ENCODE measurements at regions not wholly inside any gene's neighbourhood (a gene's known extent, or its start where the extent isn't known, plus 50 kb on each side); places are given as distances from the start of the nearest gene placed in this dataset.

DNA sequence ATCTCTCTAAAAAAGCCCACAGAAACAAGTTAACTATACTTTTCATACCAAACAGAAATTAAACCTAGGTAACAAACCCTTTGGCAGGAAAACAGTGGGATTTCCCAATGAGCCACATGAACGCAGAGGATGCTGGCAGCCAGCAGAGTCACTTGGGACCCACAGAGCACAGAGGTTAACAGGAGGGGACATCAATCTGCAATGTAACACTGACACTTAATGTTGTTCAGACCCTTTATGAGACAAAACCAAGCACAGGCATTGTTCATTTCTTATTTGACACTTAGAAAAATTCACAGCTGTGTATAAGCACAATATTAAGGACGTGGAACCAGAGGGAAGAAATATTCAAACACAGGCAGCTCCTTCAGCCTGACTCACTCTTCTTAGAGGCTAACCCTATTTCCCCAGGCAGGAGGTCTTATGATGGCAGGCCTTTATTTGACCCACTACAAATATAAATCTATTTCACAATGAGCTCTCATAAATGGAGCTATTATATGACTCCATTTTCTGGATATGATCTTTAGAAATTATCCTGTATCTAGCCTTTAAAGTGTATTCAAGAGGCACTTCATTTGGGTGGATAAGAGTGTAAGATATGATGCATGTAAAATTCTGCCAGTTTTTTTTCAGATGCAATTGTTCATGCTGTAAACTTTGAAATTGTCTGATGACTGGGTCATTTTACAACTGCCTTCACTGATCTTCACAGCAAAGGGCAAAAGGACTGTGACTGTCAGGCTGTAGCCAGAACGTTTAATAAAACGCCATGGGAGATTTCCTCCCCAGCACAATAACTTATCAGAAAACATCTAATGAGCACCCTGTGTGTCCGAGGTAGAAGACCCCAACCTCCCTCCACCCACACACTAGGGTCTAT, 132.8 kb upstream of the SATB2 start:
- no peak overlapping the region for H3K4me3 ChIP-seq (ENCODE audit: low read depth in 1 of 2, low read length in 2 of 2)
- no peak overlapping the region for H3K9ac ChIP-seq (ENCODE audit: low read length)
- H3K4me1 ChIP-seq (ENCODE audit: insufficient read depth, low read length), result no peaks in the 10 kb centered on the region
- no peak overlapping the region for H3K27ac ChIP-seq (ENCODE audit: low read depth, low read length)
- H3K9me3 ChIP-seq (ENCODE audit: low read length), result no peaks in the 10 kb centered on the region
- no peaks in the 10 kb centered on the region for H3K27me3 ChIP-seq (ENCODE audit: control insufficient read depth in 1 of 2, insufficient read depth in 2 of 2, low read length in 2 of 2)
- H3K36me3 ChIP-seq (ENCODE audit: insufficient read depth, low read length), result no peaks in the 10 kb centered on the region

DNA sequence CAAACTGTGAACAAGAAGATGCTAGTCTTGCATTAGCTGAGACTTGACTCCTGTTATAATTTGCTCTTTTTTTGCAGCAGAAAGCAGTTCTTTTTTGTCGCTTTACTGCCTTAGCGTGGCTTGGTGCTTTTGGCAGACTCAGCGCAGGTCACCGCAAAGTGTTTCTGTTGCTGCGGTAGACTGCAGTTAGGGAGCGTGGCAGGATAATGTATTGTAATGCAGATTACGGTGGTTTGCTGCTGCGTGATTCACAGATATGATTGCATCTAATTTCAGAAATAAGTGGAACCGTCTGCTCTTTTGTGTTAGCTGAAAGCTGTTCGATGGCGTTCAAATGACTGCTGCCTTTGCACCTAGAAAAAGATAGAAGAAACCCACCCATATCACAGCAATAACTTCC, 131.6 kb upstream of the SATB2 start:
- no peaks in the 10 kb centered on the region for H3K9me3 ChIP-seq (ENCODE audit: low read length)
- no peak overlapping the region for H3K9ac ChIP-seq (ENCODE audit: low read length)
- no peak overlapping the region for H3K27ac ChIP-seq (ENCODE audit: low read depth, low read length)

DNA sequence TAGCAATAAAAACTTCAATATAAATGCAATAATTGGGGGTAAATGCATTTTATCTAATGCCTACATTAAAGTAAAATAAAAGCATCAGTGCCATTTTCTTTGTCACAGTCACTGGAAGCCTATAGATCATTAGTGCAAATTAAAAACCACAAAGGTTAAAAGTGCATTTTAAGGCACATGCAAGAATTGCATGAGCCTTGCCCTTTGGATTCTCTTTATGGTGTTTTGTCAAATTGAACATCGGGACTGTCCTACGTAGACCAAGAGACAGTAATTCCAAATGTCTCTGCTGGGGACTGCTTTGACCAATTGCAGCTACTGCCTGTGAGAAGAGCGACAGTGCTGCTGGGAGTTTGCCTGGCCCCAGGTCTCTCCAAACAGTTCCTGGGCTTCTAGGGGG, 130.3 kb upstream of the SATB2 start:
- Histone ChIP-seq H3K27me3 (ENCODE audit: control insufficient read depth in 1 of 2, insufficient read depth in 2 of 2, low read length in 2 of 2) (no peaks in the 10 kb centered on the region), H3K9ac (ENCODE audit: low read length) (no peak overlapping the region), H3K36me3 (ENCODE audit: insufficient read depth, low read length) (no peaks in the 10 kb centered on the region), H3K4me3 (ENCODE audit: low read depth in 1 of 2, low read length in 2 of 2) (no peak overlapping the region), H3K9me3 (ENCODE audit: low read length) (no peaks in the 10 kb centered on the region), H3K27ac (ENCODE audit: low read depth, low read length) (no peak overlapping the region), H3K4me1 (ENCODE audit: insufficient read depth, low read length) (no peaks in the 10 kb centered on the region)

More for the DNA sequence above, 131.6 kb upstream of the SATB2 start:
- Histone ChIP-seq H3K4me3 (ENCODE audit: low read depth in 1 of 2, low read length in 2 of 2) (no peak overlapping the region), H3K27me3 (ENCODE audit: control insufficient read depth in 1 of 2, insufficient read depth in 2 of 2, low read length in 2 of 2) (no peaks in the 10 kb centered on the region), H3K4me1 (ENCODE audit: insufficient read depth, low read length) (no peaks in the 10 kb centered on the region), H3K36me3 (ENCODE audit: insufficient read depth, low read length) (no peaks in the 10 kb centered on the region)

GRCh38 chr2:199586646-199587045, 128.9 kb upstream of the SATB2 start:
- Histone ChIP-seq H3K36me3 (ENCODE audit: insufficient read depth, low read length) (no peaks in the 10 kb centered on the region), H3K9me3 (ENCODE audit: low read length) (no peaks in the 10 kb centered on the region), H3K4me3 (ENCODE audit: low read depth in 1 of 2, low read length in 2 of 2) (no peak overlapping the region), H3K27me3 (ENCODE audit: control insufficient read depth in 1 of 2, insufficient read depth in 2 of 2, low read length in 2 of 2) (no peaks in the 10 kb centered on the region), H3K27ac (ENCODE audit: low read depth, low read length) (no peak overlapping the region), H3K4me1 (ENCODE audit: insufficient read depth, low read length) (peaks cover 4% of the 10 kb centered on the region), H3K9ac (ENCODE audit: low read length) (no peak overlapping the region)

DNA sequence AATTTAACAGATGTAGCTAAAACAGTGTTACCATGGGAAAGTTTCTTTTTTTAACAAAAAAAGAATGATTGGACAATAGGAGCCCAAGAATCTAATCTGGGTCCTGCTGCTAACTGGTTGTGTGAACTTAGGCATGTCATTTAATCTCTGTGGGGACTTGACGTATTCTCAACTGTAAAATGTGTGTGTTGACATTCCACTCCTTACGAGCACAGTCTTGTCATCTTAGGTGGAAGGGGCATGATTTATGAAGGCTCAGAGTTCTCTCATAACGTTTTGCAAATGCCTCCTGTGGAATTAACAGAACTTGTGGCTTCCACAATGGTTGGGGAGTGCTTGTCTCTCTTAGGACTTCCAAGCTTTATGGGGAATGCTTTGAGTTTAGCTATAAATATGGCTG, 125.9 kb upstream of the SATB2 start:
- Histone ChIP-seq H3K9ac (ENCODE audit: low read length) (no peak overlapping the region), H3K4me3 (ENCODE audit: low read depth in 1 of 2, low read length in 2 of 2) (no peak overlapping the region), H3K27me3 (ENCODE audit: control insufficient read depth in 1 of 2, insufficient read depth in 2 of 2, low read length in 2 of 2) (no peaks in the 10 kb centered on the region), H3K9me3 (ENCODE audit: low read length) (no peaks in the 10 kb centered on the region), H3K27ac (ENCODE audit: low read depth, low read length) (no peak overlapping the region), H3K4me1 (ENCODE audit: insufficient read depth, low read length) (peaks cover 4% of the 10 kb centered on the region), H3K36me3 (ENCODE audit: insufficient read depth, low read length) (no peaks in the 10 kb centered on the region)

DNA sequence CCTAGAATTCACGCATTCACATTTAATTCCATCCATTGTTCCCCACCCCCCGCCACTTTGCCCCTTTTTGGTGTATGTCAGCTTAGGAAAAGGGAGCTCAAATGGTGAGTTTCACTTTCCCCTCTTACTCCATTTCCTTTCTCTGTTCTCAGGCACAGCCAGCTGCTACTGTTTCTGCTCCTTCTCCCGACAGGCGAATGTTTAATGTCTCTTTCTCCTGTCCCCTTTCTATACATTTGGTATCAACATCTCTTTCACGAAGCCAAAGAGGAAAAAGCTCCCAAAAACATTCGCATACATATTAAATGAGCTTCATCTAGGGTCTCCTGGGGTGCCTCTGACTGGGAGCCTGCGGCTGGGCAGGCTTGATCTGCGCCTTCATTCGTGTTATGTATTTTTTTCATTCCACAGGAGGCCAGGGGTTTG, 124.2 kb upstream of the SATB2 start:
- no peak overlapping the region for H3K9ac ChIP-seq (ENCODE audit: low read length)

GRCh38 chr2:199581408-199581807, 123.7 kb upstream of the SATB2 start:
- peak overlapping the region; percentile 11 to 60 for H3K4me3 ChIP-seq (ENCODE audit: low read depth in 1 of 2, low read length in 2 of 2)
- no peak overlapping the region for H3K27ac ChIP-seq (ENCODE audit: low read depth, low read length)
- no peak overlapping the region for H3K9ac ChIP-seq (ENCODE audit: low read length)
- H3K27me3 ChIP-seq (ENCODE audit: control insufficient read depth in 1 of 2, insufficient read depth in 2 of 2, low read length in 2 of 2), result no peaks in the 10 kb centered on the region
- no peaks in the 10 kb centered on the region for H3K9me3 ChIP-seq (ENCODE audit: low read length)
- H3K4me1 ChIP-seq (ENCODE audit: insufficient read depth, low read length), result peaks cover 4% of the 10 kb centered on the region
- no peaks in the 10 kb centered on the region for H3K36me3 ChIP-seq (ENCODE audit: insufficient read depth, low read length)

More for the DNA sequence above, 124.2 kb upstream of the SATB2 start:
- H3K27ac ChIP-seq (ENCODE audit: low read depth, low read length), result no peak overlapping the region
- no peaks in the 10 kb centered on the region for H3K9me3 ChIP-seq (ENCODE audit: low read length)
- peaks cover 4% of the 10 kb centered on the region for H3K4me1 ChIP-seq (ENCODE audit: insufficient read depth, low read length)
- H3K36me3 ChIP-seq (ENCODE audit: insufficient read depth, low read length), result no peaks in the 10 kb centered on the region
- H3K4me3 ChIP-seq (ENCODE audit: low read depth in 1 of 2, low read length in 2 of 2), result peak overlapping the region; percentile 11 to 60
- H3K27me3 ChIP-seq (ENCODE audit: control insufficient read depth in 1 of 2, insufficient read depth in 2 of 2, low read length in 2 of 2), result no peaks in the 10 kb centered on the region

DNA sequence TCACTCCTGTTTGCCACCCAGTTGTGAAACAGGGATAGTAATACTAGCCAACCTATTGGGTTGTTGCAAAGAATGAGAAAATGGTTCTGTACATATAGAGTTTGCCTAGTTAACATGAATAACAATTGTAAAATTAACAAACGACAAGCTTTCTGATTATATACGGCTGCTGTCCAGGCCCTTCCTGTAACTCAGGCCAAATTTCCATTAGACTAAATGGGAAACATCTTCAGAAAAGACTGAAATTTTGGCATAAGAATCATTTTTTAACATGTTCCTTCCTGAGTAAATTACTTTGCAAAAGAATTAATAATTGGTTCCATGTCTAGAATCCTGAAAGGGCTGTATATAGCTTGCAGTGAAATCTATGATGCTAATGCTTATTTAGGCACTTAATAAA, 117.7 kb upstream of the SATB2 start:
- Histone ChIP-seq H3K36me3 (ENCODE audit: insufficient read depth, low read length) (no peaks in the 10 kb centered on the region), H3K9me3 (ENCODE audit: low read length) (no peaks in the 10 kb centered on the region), H3K27me3 (ENCODE audit: control insufficient read depth in 1 of 2, insufficient read depth in 2 of 2, low read length in 2 of 2) (no peaks in the 10 kb centered on the region), H3K27ac (ENCODE audit: low read depth, low read length) (no peak overlapping the region), H3K4me1 (ENCODE audit: insufficient read depth, low read length) (no peaks in the 10 kb centered on the region), H3K9ac (ENCODE audit: low read length) (no peak overlapping the region), H3K4me3 (ENCODE audit: low read depth in 1 of 2, low read length in 2 of 2) (no peak overlapping the region)

- H3K27me3 ChIP-seq (ENCODE audit: control insufficient read depth in 1 of 2, insufficient read depth in 2 of 2, low read length in 2 of 2), result no peaks in the 10 kb centered on the region
- no peak overlapping the region for H3K4me3 ChIP-seq (ENCODE audit: low read depth in 1 of 2, low read length in 2 of 2)
- no peak overlapping the region for H3K9ac ChIP-seq (ENCODE audit: low read length)
- H3K4me1 ChIP-seq (ENCODE audit: insufficient read depth, low read length), result no peaks in the 10 kb centered on the region
- H3K9me3 ChIP-seq (ENCODE audit: low read length), result no peaks in the 10 kb centered on the region
- H3K27ac ChIP-seq (ENCODE audit: low read depth, low read length), result no peak overlapping the region
- no peaks in the 10 kb centered on the region for H3K36me3 ChIP-seq (ENCODE audit: insufficient read depth, low read length)
Observed at GRCh38 chr2:199572571-199572970, 114.8 kb upstream of the SATB2 start.

DNA sequence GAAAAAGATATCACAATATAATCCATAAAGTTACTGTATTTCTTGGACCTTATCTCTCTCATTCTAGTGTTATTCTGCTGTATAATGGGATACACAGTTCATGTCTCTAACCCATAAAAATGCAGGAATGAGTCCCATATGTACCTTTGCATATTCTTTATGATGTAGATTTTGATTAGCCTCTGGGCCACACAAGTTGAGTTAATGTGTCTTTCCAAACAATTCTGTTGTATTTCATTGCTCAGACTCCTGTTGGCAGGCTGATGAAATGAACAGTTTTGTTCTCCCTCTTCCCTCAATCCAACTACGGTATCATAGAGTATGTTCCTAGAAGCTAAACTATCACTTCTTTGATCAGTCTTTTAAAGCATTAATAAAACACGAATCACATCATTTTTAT, 113.2 kb upstream of the SATB2 start:
- Histone ChIP-seq H3K4me1 (ENCODE audit: insufficient read depth, low read length) (no peaks in the 10 kb centered on the region), H3K4me3 (ENCODE audit: low read depth in 1 of 2, low read length in 2 of 2) (no peak overlapping the region), H3K36me3 (ENCODE audit: insufficient read depth, low read length) (no peaks in the 10 kb centered on the region), H3K27ac (ENCODE audit: low read depth, low read length) (no peak overlapping the region), H3K27me3 (ENCODE audit: control insufficient read depth in 1 of 2, insufficient read depth in 2 of 2, low read length in 2 of 2) (no peaks in the 10 kb centered on the region), H3K9ac (ENCODE audit: low read length) (no peak overlapping the region), H3K9me3 (ENCODE audit: low read length) (no peaks in the 10 kb centered on the region)

DNA sequence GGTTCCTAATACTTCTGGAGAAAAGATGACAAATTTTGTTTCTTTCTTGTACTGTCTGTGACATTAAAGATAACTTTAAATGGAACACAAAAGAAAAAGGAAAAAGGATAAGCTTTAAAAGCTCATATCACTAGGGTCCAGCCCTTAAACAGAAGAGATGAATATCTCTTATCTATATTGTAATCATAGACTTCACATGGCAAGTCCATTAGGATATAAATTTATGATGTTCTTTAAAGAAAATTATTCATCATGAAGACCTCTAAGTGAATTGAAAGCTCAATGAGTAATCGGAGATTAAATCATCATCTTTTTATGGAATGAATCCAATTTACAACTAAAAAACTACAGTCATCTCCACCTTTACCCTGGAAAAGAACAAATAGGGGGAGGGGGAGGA, 111.6 kb upstream of the SATB2 start:
- Histone ChIP-seq H3K4me3 (ENCODE audit: low read depth in 1 of 2, low read length in 2 of 2) (no peak overlapping the region), H3K4me1 (ENCODE audit: insufficient read depth, low read length) (no peaks in the 10 kb centered on the region), H3K36me3 (ENCODE audit: insufficient read depth, low read length) (no peaks in the 10 kb centered on the region), H3K27ac (ENCODE audit: low read depth, low read length) (no peak overlapping the region), H3K9me3 (ENCODE audit: low read length) (no peaks in the 10 kb centered on the region), H3K9ac (ENCODE audit: low read length) (no peak overlapping the region), H3K27me3 (ENCODE audit: control insufficient read depth in 1 of 2, insufficient read depth in 2 of 2, low read length in 2 of 2) (no peaks in the 10 kb centered on the region)

DNA sequence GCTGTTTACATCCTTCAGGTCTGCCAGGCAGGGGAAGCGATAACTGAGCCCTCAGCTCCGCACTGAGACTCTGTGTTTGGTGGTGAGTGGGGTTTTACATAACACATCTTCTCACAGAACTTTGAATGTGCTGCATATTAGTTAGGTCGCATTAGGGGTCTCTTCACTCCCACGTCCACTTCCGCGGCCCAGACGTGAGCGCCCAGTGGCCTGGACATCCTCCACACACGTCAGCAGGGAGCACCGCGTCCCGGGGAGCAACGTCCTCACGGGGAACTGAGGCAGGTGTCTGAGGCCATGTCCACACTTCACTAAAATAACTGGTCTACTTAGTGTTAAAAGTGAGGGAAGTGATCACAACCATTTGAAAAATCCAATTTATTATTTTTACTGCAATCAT, 100.4 kb upstream of the SATB2 start:
- Histone ChIP-seq H3K4me3 (ENCODE audit: low read depth in 1 of 2, low read length in 2 of 2) (no peak overlapping the region), H3K9me3 (ENCODE audit: low read length) (no peaks in the 10 kb centered on the region), H3K27ac (ENCODE audit: low read depth, low read length) (no peak overlapping the region), H3K36me3 (ENCODE audit: insufficient read depth, low read length) (no peaks in the 10 kb centered on the region), H3K4me1 (ENCODE audit: insufficient read depth, low read length) (no peaks in the 10 kb centered on the region), H3K27me3 (ENCODE audit: control insufficient read depth in 1 of 2, insufficient read depth in 2 of 2, low read length in 2 of 2) (no peaks in the 10 kb centered on the region), H3K9ac (ENCODE audit: low read length) (no peak overlapping the region)
